ENCODE measurements at regions not wholly inside any gene's neighbourhood (a gene's known extent, or its start where the extent isn't known, plus 50 kb on each side); places are given as distances from the start of the nearest gene placed in this dataset.
A peak's percentile ranks its signal among the peaks of the same experiment; 100 is the strongest.
"Not testable (repeated sequence)": the region's sequence is repeated elsewhere in the genome, so short reads cannot be mapped to it uniquely, and the experiment has no call there.

GRCh38 chr4:74505355-74505978, 60.5 kb downstream of the AREG start:
- H3K36me3 Mint-ChIP-seq (ENCODE audit: low read depth); H3K27ac Mint-ChIP-seq; H3K4me3 Mint-ChIP-seq; H3K27me3 Mint-ChIP-seq (ENCODE audit: low read depth); H3K4me1 Mint-ChIP-seq (ENCODE audit: low read depth); DNase-seq (ENCODE audit: low spot score); H3K9me3 Mint-ChIP-seq: not testable (repeated sequence)

- H3K36me3 Mint-ChIP-seq (ENCODE audit: low read depth); H3K4me3 Mint-ChIP-seq; H3K9me3 Mint-ChIP-seq; H3K4me1 Mint-ChIP-seq (ENCODE audit: low read depth); DNase-seq (ENCODE audit: low spot score); H3K27ac Mint-ChIP-seq; H3K27me3 Mint-ChIP-seq (ENCODE audit: low read depth): not testable (repeated sequence)
Observed at GRCh38 chr4:74509363-74509762, 64.4 kb downstream of the AREG start.

GRCh38 chr4:74516303-74516702, 71.4 kb downstream of the AREG start:
- no peak overlapping the region for H3K4me3 Mint-ChIP-seq
- H3K4me1 Mint-ChIP-seq (ENCODE audit: low read depth), result no peaks in the 10 kb centered on the region
- H3K9me3 Mint-ChIP-seq, result no peaks in the 10 kb centered on the region
- DNase-seq (ENCODE audit: low spot score), result no peak
- H3K36me3 Mint-ChIP-seq (ENCODE audit: low read depth), result no peaks in the 10 kb centered on the region
- H3K27me3 Mint-ChIP-seq (ENCODE audit: low read depth), result no peaks in the 10 kb centered on the region
- H3K27ac Mint-ChIP-seq, result no peak overlapping the region

DNA sequence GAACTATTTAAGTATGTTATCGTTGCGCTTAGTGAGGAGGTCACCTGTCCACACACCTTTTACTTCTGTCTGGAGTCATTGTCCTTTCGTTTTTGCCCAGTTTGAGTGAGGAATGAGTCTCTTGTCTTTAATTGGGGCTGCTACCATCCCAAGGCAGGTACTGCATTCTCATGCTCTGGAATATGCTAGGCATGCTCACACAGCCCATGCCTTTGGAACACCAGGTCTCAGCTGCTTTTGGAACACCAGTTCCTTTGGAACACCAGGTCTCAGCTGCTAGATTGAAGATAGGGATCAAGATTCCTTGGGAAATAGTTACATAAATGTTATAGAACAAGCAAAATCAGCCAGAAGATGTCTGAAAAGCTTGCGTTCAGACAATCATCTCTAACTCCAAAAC, 73.1 kb downstream of the AREG start:
- H3K27me3 Mint-ChIP-seq (ENCODE audit: low read depth), result no peaks in the 10 kb centered on the region
- no peaks in the 10 kb centered on the region for H3K36me3 Mint-ChIP-seq (ENCODE audit: low read depth)
- no peaks in the 10 kb centered on the region for H3K4me1 Mint-ChIP-seq (ENCODE audit: low read depth)
- no peak overlapping the region for H3K27ac Mint-ChIP-seq
- H3K4me3 Mint-ChIP-seq, result no peak overlapping the region
- H3K9me3 Mint-ChIP-seq, result no peaks in the 10 kb centered on the region
- DNase-seq (ENCODE audit: low spot score), result no peak

DNA sequence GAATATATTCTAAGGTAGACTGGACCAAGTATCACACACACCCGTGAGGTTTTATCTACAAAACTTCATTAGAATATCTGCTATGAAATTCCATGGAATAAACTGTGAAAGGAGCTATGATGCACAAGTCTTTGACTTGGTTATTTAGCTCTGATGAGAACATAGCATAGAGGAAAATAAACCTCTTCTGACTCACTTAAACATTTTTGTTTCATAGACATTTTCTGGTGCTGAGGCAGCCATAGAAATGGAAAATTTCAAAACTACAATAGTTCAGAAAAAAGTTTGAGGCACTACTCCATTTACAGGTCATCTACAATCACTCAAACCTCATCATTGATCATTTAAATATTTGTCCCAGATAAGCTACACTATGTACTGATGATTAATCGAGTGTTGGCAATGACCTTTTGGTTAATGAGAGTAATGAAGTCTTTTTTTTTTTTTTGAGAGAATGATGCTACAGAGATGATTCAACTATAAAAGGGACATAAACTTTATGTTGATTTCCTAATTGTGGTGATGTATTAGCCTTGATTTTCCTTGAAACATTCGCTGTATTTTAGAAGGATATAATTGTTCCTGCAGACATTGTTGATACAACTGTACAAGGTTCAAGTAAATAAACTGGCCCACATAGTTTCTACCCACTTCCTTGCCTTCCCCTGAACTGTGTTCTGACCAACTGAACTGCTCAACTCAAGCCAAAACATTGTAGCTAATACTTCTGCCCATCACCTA, 77.5 kb downstream of the AREG start:
- no peaks in the 10 kb centered on the region for H3K9me3 Mint-ChIP-seq
- H3K27ac Mint-ChIP-seq, result no peak overlapping the region
- no peaks in the 10 kb centered on the region for H3K4me1 Mint-ChIP-seq (ENCODE audit: low read depth)
- no peaks in the 10 kb centered on the region for H3K36me3 Mint-ChIP-seq (ENCODE audit: low read depth)
- H3K27me3 Mint-ChIP-seq (ENCODE audit: low read depth), result peaks cover 2% of the 10 kb centered on the region
- no peak for DNase-seq (ENCODE audit: low spot score)
- H3K4me3 Mint-ChIP-seq, result no peak overlapping the region

- Mint-ChIP-seq H3K27me3 (ENCODE audit: low read depth) (peaks cover 2% of the 10 kb centered on the region), H3K27ac (no peak overlapping the region)
Observed at GRCh38 chr4:74523096-74523495, 78.2 kb downstream of the AREG start.

DNA sequence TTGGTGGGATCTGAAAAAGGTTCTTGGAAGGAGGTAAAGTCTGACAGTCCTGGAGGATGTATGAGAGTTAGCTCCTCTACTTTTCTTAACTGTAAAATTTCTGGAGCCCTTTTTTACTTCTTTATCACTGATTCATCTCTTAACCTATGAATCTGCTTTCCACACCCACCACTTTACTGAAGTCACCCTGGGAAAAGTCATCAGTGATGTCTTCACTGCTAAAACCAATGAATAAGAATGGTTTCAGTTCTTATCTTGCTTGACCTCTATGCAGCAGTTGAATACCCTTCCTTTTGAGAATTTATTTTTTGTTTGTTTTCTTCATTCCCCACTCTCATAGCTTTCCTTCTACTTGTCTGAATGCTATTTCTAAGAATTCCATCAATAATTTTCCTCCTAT, 80.0 kb downstream of the AREG start:
- H3K36me3 Mint-ChIP-seq (ENCODE audit: low read depth), result no peaks in the 10 kb centered on the region
- no peaks in the 10 kb centered on the region for H3K4me1 Mint-ChIP-seq (ENCODE audit: low read depth)
- H3K4me3 Mint-ChIP-seq, result no peak overlapping the region
- H3K9me3 Mint-ChIP-seq, result no peaks in the 10 kb centered on the region
- no peak overlapping the region for H3K27ac Mint-ChIP-seq
- H3K27me3 Mint-ChIP-seq (ENCODE audit: low read depth), result peaks cover 2% of the 10 kb centered on the region
- peak; percentile 12 for DNase-seq (ENCODE audit: low spot score)

More at GRCh38 chr4:74523096-74523495, 78.2 kb downstream of the AREG start:
- H3K4me1 Mint-ChIP-seq (ENCODE audit: low read depth), result no peaks in the 10 kb centered on the region
- no peak overlapping the region for H3K4me3 Mint-ChIP-seq
- H3K36me3 Mint-ChIP-seq (ENCODE audit: low read depth), result no peaks in the 10 kb centered on the region
- DNase-seq (ENCODE audit: low spot score), result no peak
- no peaks in the 10 kb centered on the region for H3K9me3 Mint-ChIP-seq

- Mint-ChIP-seq H3K9me3 (no peaks in the 10 kb centered on the region), H3K27me3 (ENCODE audit: low read depth) (peaks cover 2% of the 10 kb centered on the region), H3K4me3 (no peak overlapping the region), H3K27ac (no peak overlapping the region), H3K36me3 (ENCODE audit: low read depth) (no peaks in the 10 kb centered on the region), H3K4me1 (ENCODE audit: low read depth) (peaks cover 2% of the 10 kb centered on the region)
- no peak for DNase-seq (ENCODE audit: low spot score)
Observed at GRCh38 chr4:74527049-74527448, 82.1 kb downstream of the AREG start.

DNA sequence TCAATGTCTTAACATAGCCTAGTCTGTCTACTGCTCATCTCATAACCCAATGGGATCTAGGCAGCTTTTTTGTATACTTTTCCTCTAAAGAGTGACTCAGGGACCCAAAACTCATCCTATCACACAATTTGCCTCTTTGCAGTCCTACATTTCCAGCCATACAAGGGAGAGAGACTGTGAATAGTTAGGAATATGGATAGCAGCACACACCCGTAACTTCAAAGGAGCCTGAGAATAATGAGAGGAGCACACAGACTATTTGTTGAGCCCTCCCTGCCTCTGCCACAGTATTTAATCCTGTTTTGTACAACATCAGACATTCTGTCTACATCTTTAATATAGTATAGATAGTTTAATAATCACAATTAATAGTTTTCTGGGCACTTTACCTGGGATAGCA, 83.2 kb downstream of the AREG start:
- no peak overlapping the region for H3K4me3 Mint-ChIP-seq
- peaks cover 2% of the 10 kb centered on the region for H3K27me3 Mint-ChIP-seq (ENCODE audit: low read depth)
- H3K9me3 Mint-ChIP-seq, result no peaks in the 10 kb centered on the region
- H3K27ac Mint-ChIP-seq, result no peak overlapping the region
- DNase-seq (ENCODE audit: low spot score), result no peak
- H3K4me1 Mint-ChIP-seq (ENCODE audit: low read depth), result peaks cover 2% of the 10 kb centered on the region
- H3K36me3 Mint-ChIP-seq (ENCODE audit: low read depth), result no peaks in the 10 kb centered on the region

DNA sequence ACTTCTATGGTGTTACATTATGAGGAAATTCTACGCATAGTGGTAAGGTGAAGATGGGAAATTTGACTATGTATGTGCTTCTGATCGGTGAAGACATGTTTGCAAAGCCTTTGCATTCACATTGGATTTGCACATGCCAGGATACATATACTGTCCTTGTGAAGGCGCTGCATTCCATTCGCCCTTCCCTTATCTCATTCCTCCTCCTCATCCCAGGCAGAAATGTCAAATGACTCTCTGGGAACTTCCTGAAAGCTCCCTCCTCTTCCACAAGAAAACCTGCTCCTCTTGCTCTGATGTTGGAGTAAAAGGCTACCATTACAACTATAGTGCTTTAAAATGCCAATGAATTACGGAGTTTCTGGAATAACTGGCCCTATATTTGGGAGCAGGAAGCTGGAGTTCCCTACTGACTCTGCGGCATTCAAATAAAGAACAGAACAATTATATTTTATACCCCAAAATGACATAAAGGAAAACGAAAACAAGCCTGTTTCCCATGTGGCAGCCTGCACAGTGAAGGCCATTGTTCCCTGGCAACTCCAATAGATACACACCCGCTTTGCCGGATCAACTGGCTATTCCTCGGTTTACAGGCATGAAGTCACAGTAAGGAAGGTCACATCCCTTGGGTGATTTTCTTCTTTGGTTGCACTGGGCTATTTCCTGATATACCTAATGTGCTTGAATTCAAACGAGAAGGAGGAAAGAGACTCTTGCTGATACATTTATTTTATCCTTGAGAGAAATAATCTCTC, 84.5 kb downstream of the AREG start:
- peaks cover 2% of the 10 kb centered on the region for H3K4me1 Mint-ChIP-seq (ENCODE audit: low read depth)
- no peaks in the 10 kb centered on the region for H3K36me3 Mint-ChIP-seq (ENCODE audit: low read depth)
- no peaks in the 10 kb centered on the region for H3K9me3 Mint-ChIP-seq
- no peak overlapping the region for H3K27ac Mint-ChIP-seq
- H3K27me3 Mint-ChIP-seq (ENCODE audit: low read depth), result peaks cover 4% of the 10 kb centered on the region
- DNase-seq (ENCODE audit: low spot score), result no peak
- H3K4me3 Mint-ChIP-seq, result no peak overlapping the region

DNA sequence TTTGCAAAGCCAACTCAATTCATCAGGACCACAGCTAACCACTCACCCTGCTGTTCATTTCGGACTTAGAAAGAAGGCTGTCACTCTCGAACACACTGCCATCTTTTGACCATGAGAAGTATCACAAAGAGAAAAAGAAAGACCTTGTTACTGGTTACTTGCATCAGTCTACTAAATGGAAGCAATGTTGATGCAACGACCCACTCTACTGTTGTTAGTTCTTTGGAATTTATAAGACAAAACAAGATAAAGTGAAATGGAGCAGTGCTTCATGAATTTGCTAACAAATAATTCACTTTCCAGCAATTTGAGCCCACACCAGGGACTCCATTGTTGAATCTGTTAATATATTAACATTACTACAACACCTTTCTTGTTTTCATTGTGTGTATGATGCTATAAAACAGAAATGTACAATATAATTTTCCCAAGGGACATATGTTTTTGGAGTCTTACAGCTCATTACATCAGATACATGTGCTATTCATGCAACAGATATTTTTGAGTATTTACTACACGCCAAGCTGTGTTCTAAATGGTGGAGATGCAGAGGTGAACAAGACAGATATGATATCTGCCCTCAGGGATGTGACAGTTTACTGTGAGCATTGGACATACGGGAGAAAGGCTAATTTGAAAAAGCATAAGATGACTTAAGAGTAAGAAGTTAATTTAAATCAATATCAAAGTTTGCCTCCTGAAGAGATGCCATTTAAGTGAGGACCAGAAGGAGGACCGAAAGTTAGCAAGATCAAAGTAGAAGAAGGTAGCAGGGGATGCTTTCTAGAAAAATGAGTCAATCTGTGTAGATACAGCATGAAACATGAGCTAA, 87.2 kb downstream of the AREG start:
- Mint-ChIP-seq H3K27ac (no peak overlapping the region), H3K27me3 (ENCODE audit: low read depth) (peaks cover 6% of the 10 kb centered on the region), H3K4me3 (no peak overlapping the region), H3K4me1 (ENCODE audit: low read depth) (peaks cover 2% of the 10 kb centered on the region), H3K9me3 (no peaks in the 10 kb centered on the region), H3K36me3 (ENCODE audit: low read depth) (no peaks in the 10 kb centered on the region)
- no peak for DNase-seq (ENCODE audit: low spot score)

DNA sequence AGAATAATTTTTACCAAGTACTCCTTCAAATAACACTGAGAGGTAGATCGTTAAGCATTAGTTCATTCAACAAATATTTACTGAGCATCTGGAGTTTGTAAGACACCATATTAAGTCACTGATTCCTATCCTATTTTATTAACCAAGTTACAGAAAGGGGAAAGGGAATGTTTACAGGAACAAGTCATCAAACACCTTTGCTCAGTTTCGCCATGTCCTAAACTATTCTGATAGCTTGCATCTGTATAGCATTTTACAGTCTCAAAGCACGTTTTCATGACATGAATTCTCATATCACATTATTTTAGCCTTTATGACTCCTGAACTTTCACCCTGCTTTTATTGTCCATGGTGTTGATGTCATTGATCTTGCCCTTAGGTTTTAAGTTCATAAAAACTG, 89.2 kb downstream of the AREG start:
- Mint-ChIP-seq H3K9me3 (no peaks in the 10 kb centered on the region), H3K36me3 (ENCODE audit: low read depth) (no peaks in the 10 kb centered on the region), H3K27me3 (ENCODE audit: low read depth) (peaks cover 11% of the 10 kb centered on the region), H3K4me1 (ENCODE audit: low read depth) (peaks cover 2% of the 10 kb centered on the region), H3K27ac (no peak overlapping the region), H3K4me3 (no peak overlapping the region)
- no peak for DNase-seq (ENCODE audit: low spot score)

DNA sequence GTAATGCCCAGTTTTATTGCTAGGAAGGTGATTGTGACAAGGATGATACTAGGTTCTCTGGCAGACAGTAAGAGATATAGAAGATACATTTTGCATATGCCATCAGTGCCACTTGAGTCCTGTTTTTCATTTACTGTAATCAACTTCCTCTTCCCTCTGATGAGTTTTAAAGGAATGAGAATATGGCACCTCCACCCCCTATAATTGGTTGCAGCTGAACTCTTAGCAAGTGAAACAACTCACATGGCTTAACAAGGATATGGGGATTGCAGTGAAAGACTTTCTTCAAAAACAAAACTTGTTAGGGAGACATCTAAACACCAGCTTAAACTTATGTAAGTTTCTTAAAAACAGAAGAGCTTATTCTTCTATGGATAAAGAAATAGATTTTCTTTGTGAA, 90.0 kb downstream of the AREG start:
- Mint-ChIP-seq H3K9me3 (no peaks in the 10 kb centered on the region), H3K36me3 (ENCODE audit: low read depth) (no peaks in the 10 kb centered on the region), H3K27ac (no peak overlapping the region), H3K4me3 (no peak overlapping the region), H3K27me3 (ENCODE audit: low read depth) (peaks cover 11% of the 10 kb centered on the region), H3K4me1 (ENCODE audit: low read depth) (peaks cover 2% of the 10 kb centered on the region)
- no peak for DNase-seq (ENCODE audit: low spot score)

- peaks cover 2% of the 10 kb centered on the region for H3K4me1 Mint-ChIP-seq (ENCODE audit: low read depth)
- H3K9me3 Mint-ChIP-seq, result no peaks in the 10 kb centered on the region
- no peak overlapping the region for H3K27ac Mint-ChIP-seq
- H3K4me3 Mint-ChIP-seq, result no peak overlapping the region
- DNase-seq (ENCODE audit: low spot score), result no peak
- H3K27me3 Mint-ChIP-seq (ENCODE audit: low read depth), result peaks cover 11% of the 10 kb centered on the region
- H3K36me3 Mint-ChIP-seq (ENCODE audit: low read depth), result no peaks in the 10 kb centered on the region
Observed at GRCh38 chr4:74535512-74535911, 90.6 kb downstream of the AREG start.

Data from T-helper 2 cell treated with Interferon-gamma antibody and Interleukin-4, amounts not matched to agents 5 μg/mL and 100 μg/mL, for 36 hours (primary cell).